NCI-H2081 (cell line): ENCODE measurements at regions not wholly inside any gene's neighbourhood (a gene's known extent, or its start where the extent isn't known, plus 50 kb on each side); places are given as distances from the start of the nearest gene placed in this dataset.
"Not testable (repeated sequence)": the region's sequence is repeated elsewhere in the genome, so short reads cannot be mapped to it uniquely, and the experiment has no call there.

ENCODE experiments used
- DNase-seq, 2 experiments: peaks; one replicate each; lab custom pipeline; 2025; lab: John Stamatoyannopoulos, UW

DNA sequence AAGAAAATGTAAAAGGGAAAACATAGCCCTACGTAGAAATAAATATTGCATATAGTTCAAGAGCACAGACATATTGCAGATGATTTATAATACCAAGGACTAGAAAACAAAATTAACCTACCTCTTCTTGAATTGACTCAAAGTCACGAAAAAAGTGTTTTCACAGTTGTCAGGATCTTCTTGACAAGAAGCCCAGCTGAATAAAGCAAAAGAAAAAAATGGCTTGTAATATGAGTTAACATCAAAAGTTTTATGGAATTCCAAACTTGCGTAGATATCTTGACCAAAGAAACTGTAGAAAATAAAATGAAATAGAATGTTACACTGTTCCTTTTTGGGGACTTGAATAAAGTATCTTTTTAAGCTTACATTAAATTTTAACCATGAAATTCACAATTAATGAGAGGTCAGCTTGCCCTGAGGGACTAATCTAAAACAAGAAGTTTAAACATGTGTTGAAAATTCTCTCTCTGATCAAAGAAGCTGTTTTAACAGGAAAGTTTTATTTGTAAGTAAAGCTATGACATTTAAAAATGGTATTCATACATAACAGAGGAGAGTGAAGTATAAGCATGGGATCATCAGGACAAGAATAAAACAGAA is 133.1 kb upstream of the SEMA3C start:
- DNase-seq: no peak

DNA sequence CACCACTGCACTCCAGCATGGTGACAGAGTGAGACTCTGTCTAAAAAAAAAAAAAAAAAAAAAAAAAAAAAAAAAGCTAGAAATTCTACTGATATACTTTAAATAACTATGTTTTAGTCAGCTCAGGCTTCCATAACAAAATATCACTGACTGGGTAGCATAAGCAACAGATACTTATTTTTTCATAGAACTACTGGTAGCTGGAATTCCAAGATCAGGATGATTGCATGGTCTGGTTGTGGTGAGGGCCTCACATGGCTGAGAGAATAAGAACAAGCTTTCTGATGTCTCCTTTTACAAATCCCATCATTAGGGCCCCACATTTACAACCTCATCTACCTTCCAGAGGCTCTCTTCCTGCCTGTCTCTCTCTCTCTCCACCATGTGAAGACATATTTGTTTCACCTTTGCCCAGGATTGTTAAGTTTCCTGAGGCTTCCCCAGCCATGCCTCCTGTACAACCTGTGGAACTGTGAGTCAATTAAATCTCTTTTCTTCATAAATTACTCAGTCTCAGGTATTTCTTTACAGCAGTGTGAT is 126.7 kb upstream of the SEMA3C start:
- no peak for DNase-seq

DNA sequence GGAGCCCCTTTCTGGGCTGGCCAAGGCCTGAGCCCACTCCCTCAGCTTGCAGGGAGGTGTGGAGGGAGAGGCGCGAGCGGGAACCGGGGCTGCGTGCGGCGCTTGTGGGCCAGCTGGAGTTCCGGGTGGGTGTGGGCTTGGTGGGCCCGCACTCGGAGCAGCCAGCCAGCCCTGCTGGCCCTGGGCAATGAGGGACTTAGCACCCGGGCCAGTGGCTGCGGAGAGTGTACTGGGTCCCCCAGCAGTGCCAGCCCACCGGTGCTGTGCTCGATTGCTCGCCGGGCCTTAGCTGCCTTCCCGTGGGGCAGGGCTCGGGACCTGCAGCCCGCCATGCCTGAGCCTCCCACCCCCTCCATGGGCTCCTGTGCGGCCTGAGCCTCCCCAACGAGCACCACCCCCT is 123.8 kb upstream of the SEMA3C start:
- not testable (repeated sequence) for DNase-seq

DNA sequence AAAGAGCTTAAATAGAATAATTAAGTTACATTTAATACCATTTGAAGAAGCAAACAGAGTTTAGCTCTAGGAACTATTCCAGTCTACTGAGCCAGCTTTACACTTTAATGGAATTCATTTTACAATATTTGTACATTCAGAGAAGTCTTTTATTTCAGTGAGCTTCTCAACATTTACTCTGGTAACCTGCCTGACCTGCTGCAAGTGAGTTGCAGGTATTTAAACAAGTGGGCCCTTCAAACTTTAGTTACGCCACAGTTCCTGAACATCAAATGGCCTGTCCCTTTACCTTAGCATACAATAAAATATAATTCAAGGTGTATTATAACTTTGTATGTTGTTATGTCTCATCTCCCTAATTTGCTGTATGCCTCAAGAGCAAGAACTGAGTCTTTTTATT is 121.6 kb upstream of the SEMA3C start:
- no peak for DNase-seq

DNA sequence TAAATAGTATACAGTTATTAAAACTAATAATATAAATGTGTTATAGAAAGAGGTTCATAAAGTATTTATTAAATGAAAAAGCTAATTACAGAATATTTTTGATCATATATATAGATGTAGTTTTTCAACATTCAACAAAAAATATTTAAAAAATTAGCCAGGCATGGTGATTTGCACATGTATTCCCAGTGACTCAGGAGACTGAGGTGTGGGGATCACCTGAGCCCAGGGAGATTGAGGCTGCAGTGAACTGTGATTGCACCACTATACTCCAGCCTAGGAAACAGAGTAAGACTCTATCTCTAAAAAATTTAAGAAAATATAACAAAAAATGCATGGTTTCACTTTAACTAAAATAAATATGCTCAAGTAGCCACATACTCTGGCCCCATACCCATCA is 118.0 kb upstream of the SEMA3C start:
- no peak for DNase-seq

DNA sequence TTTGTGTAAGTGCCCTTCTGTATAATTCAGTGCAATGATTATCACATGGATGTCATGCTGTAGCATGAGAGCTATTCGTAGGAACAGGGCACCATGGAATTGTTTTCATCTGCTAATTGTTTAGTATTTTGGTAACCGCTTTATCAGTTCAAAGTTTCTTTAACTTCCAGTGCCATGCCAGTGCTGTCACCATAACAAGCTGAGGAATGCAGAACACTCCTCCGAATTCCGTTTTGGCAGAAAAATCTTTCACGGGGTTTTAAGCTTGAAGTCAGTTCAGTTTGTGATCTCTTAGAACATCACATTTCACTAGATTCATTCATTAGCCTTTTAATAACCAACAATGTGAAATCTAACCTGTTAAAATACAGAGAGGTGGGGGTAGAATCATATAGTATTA is 117.2 kb upstream of the SEMA3C start:
- DNase-seq: no peak

- DNase-seq: no peak
Measured at GRCh38 chr7:81031996-81032395, 113.1 kb upstream of the SEMA3C start.

DNA sequence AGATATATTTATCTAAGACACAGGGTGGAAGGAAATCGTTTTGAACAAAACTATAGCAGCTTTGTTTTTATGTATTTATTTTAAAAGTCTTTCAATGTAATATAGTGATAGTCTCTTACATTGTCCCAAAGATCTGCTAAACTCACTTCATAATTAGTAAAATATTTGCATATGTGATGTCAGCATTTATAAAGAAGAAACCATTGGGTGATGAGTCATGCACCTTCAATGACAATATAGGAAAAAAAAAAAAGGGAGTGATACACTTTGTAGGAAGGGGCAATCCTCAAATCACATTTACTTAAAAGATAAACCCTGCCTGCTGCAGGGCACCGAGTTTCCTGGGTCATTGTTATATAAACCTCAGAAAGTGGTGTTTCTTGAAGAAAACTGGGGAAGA is 112.4 kb upstream of the SEMA3C start:
- no peak for DNase-seq

- no peak for DNase-seq
Measured at GRCh38 chr7:81030472-81030871, 111.6 kb upstream of the SEMA3C start.

DNA sequence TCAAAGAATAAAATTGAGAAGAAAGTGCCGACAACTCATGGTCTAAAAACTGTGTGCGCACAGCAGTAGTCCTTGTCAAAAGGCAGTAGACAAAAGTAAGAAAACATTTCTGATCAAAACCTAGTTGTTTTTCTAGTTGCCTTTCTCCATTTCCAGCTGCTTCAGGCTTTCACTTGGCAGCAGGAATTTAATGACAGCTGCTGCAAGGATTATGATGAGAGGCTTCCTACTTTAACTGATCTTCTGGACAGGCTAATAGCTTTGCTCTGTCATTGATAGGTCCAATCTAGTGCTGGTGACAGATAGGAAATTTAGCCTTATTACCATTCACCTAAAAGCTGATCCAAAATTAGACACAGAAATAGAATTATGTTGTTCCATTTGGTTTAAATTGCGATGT is 110.7 kb upstream of the SEMA3C start:
- DNase-seq: peak; percentile 5 to 60

- DNase-seq: peak; percentile 4 to 77
Measured at GRCh38 chr7:81025360-81025759, 106.5 kb upstream of the SEMA3C start.

- DNase-seq: no peak
Measured at GRCh38 chr7:81014908-81015307, 96.1 kb upstream of the SEMA3C start.

- DNase-seq: no peak
Measured at GRCh38 chr7:81014266-81014665, 95.4 kb upstream of the SEMA3C start.

- no peak for DNase-seq
Measured at GRCh38 chr7:81013083-81013817, 94.4 kb upstream of the SEMA3C start.

DNA sequence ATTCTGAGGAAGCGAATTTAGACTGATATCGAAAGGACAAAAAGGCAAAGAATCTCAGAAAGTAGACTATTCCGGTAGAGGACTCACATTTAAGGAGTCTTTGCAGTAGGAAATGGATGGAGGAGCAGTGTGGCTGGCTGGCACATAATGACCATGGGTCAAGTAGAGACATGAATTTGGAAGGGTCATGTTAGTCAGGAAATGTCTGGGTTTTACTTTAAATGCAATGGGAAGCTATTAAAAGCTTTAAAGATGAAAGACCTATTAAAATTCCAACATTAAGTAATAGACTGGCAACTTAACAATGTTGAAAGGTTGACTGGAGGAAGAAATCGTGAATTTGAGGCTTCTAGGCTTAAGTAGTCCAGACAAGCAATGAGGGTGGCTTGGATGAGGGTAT is 90.0 kb upstream of the SEMA3C start:
- no peak for DNase-seq

DNA sequence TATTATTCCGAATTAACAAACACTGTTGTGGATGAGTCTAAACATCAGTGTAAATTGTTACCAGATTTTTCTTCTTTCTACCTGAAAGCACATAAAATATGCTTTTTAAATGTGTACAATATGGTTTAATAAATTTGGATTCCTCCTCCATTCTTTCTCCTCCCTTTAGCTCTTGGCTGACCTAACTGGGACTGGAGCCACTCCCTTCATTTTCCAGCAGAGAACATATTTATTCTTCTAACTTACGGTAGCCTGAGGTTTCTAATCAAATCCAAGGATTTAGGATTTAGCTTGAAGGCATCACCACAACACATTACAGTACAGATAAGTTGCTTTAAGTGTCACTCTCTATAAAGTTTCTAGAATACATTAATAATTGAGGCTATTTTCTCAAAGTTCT is 88.2 kb upstream of the SEMA3C start:
- no peak for DNase-seq

DNA sequence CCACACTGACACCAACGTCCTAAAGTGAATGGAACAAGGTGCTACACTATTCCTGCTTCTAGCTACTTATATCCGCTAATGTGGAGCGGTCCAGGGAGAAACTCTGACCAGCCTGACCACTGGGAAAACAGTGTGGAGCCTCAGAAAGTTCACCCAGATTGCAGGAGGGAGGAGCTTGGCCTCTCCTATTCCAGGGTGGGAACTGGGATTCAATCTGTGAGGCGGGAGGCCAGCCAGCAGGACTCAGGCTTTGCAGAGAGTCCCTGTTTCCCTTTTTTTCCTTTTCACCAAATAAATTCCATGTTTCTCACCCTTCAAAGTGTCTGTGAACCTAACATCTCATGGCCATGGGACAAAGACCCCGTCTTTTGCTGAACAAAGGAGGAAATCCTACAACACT is 86.4 kb upstream of the SEMA3C start:
- no peak for DNase-seq

DNA sequence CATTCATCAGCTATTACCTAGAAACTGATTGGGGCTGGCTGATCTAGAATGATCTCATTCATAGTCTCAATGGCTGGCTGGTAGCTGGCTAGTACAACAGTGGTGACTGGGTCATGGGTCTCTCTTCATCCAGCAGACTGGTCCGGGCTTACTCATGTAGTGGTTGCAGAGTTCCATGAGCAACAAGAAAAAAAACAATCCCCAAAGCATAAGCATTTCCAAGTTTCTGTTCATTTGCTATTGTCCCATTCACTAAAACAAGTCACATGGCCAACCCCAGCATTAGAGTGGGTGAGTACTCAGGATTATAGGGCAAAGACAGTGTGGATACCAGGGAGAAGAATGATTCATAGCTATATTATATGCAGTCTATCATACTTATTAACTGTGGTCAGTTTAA is 85.2 kb upstream of the SEMA3C start:
- DNase-seq: no peak

DNA sequence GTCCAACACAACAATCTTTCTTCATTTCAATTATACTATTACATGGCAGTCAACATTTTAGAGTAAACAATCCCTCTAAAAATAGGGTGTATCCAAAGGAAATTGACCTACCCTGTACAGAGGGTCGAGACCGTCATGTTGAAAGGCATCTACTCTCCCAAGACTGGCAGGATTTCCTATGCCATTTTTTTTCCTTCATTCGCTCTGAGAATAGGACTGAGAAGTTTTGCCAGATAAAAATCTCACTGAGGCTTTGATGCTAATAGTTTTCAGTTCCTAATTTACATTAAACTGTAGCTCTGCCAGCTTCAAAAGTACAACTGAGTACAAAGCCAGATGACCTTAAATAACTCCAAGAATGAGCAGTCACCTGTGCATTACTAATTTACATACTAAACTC is 84.5 kb upstream of the SEMA3C start:
- no peak for DNase-seq

DNA sequence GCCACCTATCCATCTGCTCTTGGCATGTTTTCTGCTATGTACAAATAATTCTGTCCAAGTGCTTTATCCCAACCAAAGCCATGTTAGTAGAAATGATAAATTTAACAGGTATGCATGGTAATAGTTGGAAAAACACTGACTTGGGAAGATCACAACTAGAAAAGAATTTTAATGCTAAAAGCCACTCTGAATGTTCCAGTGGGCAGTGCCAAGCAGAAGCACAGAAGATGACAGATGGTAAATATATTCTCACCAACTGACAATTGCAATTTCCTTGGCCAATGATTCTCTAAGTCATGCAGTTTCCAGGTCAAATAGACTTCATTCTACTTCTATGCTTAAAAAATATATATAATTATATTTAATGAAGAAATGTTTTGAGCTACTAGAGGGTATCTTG is 83.6 kb upstream of the SEMA3C start:
- no peak for DNase-seq

DNA sequence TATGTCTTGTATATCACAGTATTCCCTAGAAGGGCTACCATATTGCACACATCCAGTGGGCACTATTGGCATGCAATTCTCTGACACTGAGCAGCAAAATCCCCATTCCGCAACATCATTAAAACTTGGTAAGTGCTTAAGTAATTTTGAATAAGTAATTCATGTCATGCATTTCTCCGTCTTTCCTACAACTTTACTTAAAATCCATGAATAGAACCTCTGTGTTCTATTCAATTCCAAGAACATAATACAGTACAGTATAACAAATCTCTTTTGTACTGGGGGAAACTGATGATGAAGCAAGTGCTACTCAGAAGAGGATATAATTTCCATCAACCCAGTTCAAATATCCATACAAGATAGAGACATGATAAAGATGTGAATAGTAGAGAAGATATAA is 80.9 kb upstream of the SEMA3C start:
- DNase-seq: no peak

GRCh38 chr7:80999100-80999499 is 80.2 kb upstream of the SEMA3C start:
- DNase-seq: no peak

DNA sequence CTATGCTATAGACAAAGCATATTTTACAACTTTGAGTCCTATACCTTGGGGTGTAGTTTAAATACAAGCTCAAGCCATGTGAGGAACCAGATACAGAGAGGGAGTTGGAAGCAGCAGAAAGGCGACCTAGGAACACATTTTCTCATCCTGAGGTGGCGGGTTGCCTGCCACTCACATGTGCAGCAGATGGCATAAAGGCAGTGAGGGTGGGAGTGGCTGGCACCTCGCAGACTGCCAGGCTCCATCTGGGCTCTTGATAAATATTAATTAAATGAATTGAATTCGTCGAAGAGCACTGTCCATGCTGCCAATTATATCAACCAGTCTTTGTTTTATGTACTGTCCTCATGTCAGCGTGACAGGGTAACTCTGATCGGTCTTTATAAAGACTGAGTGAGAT is 79.0 kb upstream of the SEMA3C start:
- DNase-seq: no peak

DNA sequence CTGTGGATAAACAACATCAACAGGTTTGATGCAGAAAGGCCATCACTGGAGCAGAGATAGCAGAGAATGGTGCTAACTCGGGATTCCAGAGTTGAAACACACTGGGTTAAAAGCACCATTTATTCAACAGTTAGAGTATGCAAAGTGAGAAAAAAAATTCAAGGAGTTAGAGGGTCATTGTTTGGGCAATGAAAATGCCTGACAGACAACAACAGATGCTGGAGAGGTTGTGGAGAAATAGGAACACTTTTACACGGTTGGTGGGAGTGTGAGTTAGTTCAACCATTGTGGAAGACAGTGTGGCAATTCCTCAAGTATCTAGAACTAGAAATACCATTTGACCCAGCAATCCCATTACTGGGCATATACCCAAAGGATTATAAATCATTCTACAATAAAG is 77.4 kb upstream of the SEMA3C start:
- not testable (repeated sequence) for DNase-seq
